ENCODE measurements at regions not wholly inside any gene's neighbourhood (a gene's known extent, or its start where the extent isn't known, plus 50 kb on each side); places are given as distances from the start of the nearest gene placed in this dataset.

DNA sequence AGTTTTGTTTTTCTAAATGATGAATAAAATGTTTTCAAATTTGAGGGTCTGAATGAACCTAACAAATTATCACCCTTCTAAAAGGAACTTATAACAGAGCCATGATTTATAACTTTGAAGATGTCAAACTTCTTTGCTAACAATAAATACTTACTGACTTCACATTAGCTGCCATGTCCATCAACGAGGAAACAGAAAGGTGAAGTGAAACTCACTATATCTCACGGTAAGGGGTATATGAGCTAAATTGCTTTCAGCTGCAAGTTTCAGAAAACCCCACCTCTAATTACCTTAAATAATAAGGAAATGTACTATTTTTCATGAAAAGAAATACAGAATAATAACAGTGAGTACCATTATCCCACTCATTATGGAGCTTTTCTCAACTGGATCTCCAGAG lies 350.8 kb upstream of the NT5C1B start:
- TF ChIP-seq CTCF (IDR thresholded peaks at IDR 0.05) (no peak), POLR2A (IDR thresholded peaks at IDR 0.05) (no peak)

Data from esophagus squamous epithelium (tissue), 4 donors.